ENCODE measurements at regions not wholly inside any gene's neighbourhood (a gene's known extent, or its start where the extent isn't known, plus 50 kb on each side); places are given as distances from the start of the nearest gene placed in this dataset.

DNA sequence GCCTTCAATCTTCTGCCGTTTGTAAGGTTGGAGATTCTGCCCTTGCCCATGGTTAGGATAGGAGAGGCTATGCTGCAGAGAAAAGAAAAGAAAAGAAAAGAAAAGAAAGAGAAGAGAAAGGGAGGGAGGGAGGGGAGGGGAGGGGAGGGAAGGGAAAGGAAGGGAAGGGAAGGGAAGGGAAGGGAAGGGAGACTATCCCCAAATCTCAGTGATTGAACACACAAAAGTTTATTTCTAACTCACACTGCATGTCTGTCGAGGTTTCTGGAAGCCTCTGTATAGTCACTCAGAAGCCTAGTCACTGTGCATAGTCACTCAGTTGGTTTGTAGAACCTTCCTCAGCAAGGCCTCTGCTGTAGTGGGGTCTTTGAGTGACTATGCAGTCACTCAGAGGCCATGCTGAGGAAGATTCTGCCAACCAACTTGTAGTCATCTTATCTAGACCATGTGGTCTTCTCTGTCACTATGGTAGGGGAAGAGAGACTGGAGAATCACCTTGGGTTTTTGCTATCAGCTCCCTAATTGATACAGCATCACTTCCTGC, 52.3 kb upstream of the ABCC9 start:
- H4K20me1 ChIP-seq (ENCODE audit: insufficient read depth, low read length), result no peaks in the 10 kb centered on the region
- no peaks in the 10 kb centered on the region for H3K36me3 ChIP-seq (replicated peaks; ENCODE audit: insufficient read depth, low read length)
- H3K4me3 ChIP-seq (ENCODE audit: low read length), result no peak overlapping the region
- no peak overlapping the region for H3K4me2 ChIP-seq (ENCODE audit: low read depth, low read length)
- no peak for DNase-seq
- H3K27me3 ChIP-seq (replicated peaks; ENCODE audit: insufficient read depth, low read length), result no peaks in the 10 kb centered on the region
- H3F3A ChIP-seq (ENCODE audit: insufficient read depth, low read length), result no peaks in the 10 kb centered on the region
- H3K79me2 ChIP-seq (ENCODE audit: low read length), result no peaks in the 10 kb centered on the region
- H3K27ac ChIP-seq (ENCODE audit: low read length), result no peak overlapping the region
- H3K9ac ChIP-seq (ENCODE audit: low read length), result no peak overlapping the region
- TF ChIP-seq EZH2phosphoT487 (IDR thresholded peaks at IDR 0.05; ENCODE audit: low read length) (no peak), CTCF (IDR thresholded peaks at IDR 0.05; ENCODE audit: low read length) (no peak), EZH2 (optimal IDR thresholded peaks at IDR 0.05; ENCODE audit: low read depth, low read length) (no peak)
- no peaks in the 10 kb centered on the region for H3K9me3 ChIP-seq (replicated peaks; ENCODE audit: insufficient read depth, low read length)
- H2AFZ ChIP-seq (ENCODE audit: low read length), result peak overlapping the region; percentile 52
- no peaks in the 10 kb centered on the region for H3K4me1 ChIP-seq (ENCODE audit: low read length)
- H3K9me2 ChIP-seq (replicated peaks; ENCODE audit: insufficient read depth, low read length), result no peaks in the 10 kb centered on the region

DNA sequence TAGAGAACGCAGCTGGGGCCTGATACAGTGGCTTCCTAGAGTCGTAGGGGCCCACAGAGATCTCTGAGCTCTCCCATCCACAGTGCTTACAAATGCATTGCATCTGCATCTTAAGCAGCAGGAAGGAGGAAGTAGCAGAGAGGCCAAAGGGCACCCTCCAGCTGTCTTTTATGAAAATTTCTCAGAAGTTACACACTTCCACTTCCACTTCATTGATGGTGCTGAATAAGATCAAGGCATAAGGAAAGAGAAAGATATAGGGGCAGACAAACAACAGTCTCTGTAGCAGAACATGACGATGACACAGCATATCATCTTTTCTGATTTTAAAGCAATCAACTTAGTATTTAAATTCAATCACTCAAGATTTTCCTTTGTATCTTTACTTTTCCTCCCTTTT, 51.6 kb upstream of the ABCC9 start:
- H2AFZ ChIP-seq (ENCODE audit: low read length), result peak overlapping the region; percentile 52
- no peaks in the 10 kb centered on the region for H3F3A ChIP-seq (ENCODE audit: insufficient read depth, low read length)
- H3K9ac ChIP-seq (ENCODE audit: low read length), result no peak overlapping the region
- H4K20me1 ChIP-seq (ENCODE audit: insufficient read depth, low read length), result no peaks in the 10 kb centered on the region
- TF ChIP-seq CTCF (IDR thresholded peaks at IDR 0.05; ENCODE audit: low read length) (no peak), EZH2 (optimal IDR thresholded peaks at IDR 0.05; ENCODE audit: low read depth, low read length) (no peak), EZH2phosphoT487 (IDR thresholded peaks at IDR 0.05; ENCODE audit: low read length) (no peak)
- no peaks in the 10 kb centered on the region for H3K9me2 ChIP-seq (replicated peaks; ENCODE audit: insufficient read depth, low read length)
- no peaks in the 10 kb centered on the region for H3K9me3 ChIP-seq (replicated peaks; ENCODE audit: insufficient read depth, low read length)
- no peak overlapping the region for H3K4me3 ChIP-seq (ENCODE audit: low read length)
- no peak overlapping the region for H3K27ac ChIP-seq (ENCODE audit: low read length)
- H3K4me2 ChIP-seq (ENCODE audit: low read depth, low read length), result no peak overlapping the region
- H3K27me3 ChIP-seq (replicated peaks; ENCODE audit: insufficient read depth, low read length), result no peaks in the 10 kb centered on the region
- no peak for DNase-seq
- H3K36me3 ChIP-seq (replicated peaks; ENCODE audit: insufficient read depth, low read length), result no peaks in the 10 kb centered on the region
- H3K79me2 ChIP-seq (ENCODE audit: low read length), result no peaks in the 10 kb centered on the region
- no peaks in the 10 kb centered on the region for H3K4me1 ChIP-seq (ENCODE audit: low read length)

DNA sequence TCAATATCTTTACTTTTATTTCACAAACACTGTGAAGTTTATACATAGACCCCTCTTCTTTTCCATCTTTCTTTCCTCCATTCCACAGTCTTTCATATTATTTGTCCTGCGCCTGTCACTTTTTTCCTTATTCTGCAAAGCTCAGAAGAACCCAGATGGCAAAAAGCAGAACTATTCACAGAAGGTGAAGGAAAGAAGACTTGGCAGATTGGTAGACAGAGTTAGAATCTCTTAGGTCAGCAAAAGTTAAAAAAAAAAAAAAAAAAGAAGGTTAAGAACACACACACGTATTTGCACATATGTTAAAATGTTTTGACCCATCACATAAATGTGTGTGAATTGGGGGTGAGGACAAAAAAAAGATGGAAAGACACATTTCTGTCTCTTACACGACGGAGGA, 50.3 kb upstream of the ABCC9 start:
- no peak for TF ChIP-seq CTCF (IDR thresholded peaks at IDR 0.05; ENCODE audit: low read length)
- no peak for TF ChIP-seq EZH2phosphoT487 (IDR thresholded peaks at IDR 0.05; ENCODE audit: low read length)
- TF ChIP-seq EZH2 (optimal IDR thresholded peaks at IDR 0.05; ENCODE audit: low read depth, low read length), result no peak
- Histone ChIP-seq H3K9ac (ENCODE audit: low read length) (no peak overlapping the region), H3K4me2 (ENCODE audit: low read depth, low read length) (no peak overlapping the region), H4K20me1 (ENCODE audit: insufficient read depth, low read length) (no peaks in the 10 kb centered on the region), H3K9me2 (replicated peaks; ENCODE audit: insufficient read depth, low read length) (no peaks in the 10 kb centered on the region), H2AFZ (ENCODE audit: low read length) (no peak overlapping the region), H3K9me3 (replicated peaks; ENCODE audit: insufficient read depth, low read length) (no peaks in the 10 kb centered on the region), H3K36me3 (replicated peaks; ENCODE audit: insufficient read depth, low read length) (no peaks in the 10 kb centered on the region), H3K79me2 (ENCODE audit: low read length) (no peaks in the 10 kb centered on the region), H3K4me3 (ENCODE audit: low read length) (no peak overlapping the region), H3K27ac (ENCODE audit: low read length) (no peak overlapping the region), H3F3A (ENCODE audit: insufficient read depth, low read length) (no peaks in the 10 kb centered on the region), H3K4me1 (ENCODE audit: low read length) (no peaks in the 10 kb centered on the region), H3K27me3 (replicated peaks; ENCODE audit: insufficient read depth, low read length) (no peaks in the 10 kb centered on the region)
- DNase-seq, result no peak

Measured in MM.1S (cell line).